NB4 (cell line): ENCODE measurements at regions not wholly inside any gene's neighbourhood (a gene's known extent, or its start where the extent isn't known, plus 50 kb on each side); places are given as distances from the start of the nearest gene placed in this dataset.

Experiments
- DNase-seq: peaks from one replicate; pipeline ENCODE4 v3.0.0; 2010; ENCODE audit warnings: low read depth
- H3K4me3 ChIP-seq: one replicate; pipeline ENCODE4 v1.5.1; 2011; ENCODE audit warnings: mild to moderate bottlenecking, low read depth, low read length, moderate library complexity
- MYC ChIP-seq: IDR thresholded peaks from 2 replicates; pipeline ENCODE4 v1.6.1; 2011; ENCODE audit warnings: low read depth, low read length
- POLR2A ChIP-seq: IDR thresholded peaks from 2 replicates; pipeline ENCODE4 v1.6.1; 2011; ENCODE audit warnings: mild to moderate bottlenecking; ENCODE audit not compliant: insufficient read length; ENCODE audit errors: extremely low read depth
- TF ChIP-seq, protein P1 (sequence below): IDR thresholded peaks from 2 replicates; pipeline ENCODE4 v1.6.1; 2011; ENCODE audit warnings: low read depth, low read length
- TF ChIP-seq, protein P2 (sequence below): IDR thresholded peaks from one replicate; pipeline ENCODE4 v1.5.1; 2012; ENCODE audit warnings: low read depth, low read length

DNA sequence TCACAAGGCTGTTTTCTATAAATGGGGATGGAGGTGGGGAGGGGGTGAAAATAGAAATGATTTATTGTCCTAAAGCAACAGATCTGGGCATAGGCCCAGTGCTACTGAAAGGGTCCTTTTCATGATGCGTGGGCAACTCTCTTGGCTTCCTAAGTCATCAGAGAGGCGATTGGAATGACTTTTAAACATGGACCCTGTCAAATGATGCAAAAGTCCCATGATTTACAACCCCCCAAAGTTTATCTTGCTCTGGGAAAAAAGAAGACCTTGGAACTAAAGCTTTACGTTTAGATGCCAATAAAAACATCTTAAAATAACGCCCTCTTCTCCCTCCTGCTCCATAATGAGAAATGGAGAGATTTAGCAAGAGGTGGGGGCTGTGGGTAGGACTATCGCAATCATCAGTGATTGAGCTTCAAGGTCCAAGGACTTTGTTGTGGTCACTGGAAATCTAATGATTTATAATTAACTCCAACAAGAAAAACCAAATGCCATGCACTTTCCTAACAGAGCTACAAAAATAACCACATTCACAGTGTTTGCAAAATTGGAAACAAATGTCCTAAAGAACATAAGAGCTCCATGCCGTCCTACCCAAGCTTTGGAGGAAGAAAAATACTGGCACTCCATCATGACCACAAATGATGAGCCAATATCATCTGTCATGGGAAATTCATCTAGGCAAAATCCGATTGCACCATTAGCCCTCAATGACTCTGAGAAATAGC is 167.5 kb upstream of the CLINT1 start:
- DNase-seq: no peak
- TF ChIP-seq, protein P1, sequence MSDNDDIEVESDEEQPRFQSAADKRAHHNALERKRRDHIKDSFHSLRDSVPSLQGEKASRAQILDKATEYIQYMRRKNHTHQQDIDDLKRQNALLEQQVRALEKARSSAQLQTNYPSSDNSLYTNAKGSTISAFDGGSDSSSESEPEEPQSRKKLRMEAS: no peak
- TF ChIP-seq POLR2A (no peak), MYC (no peak)
- TF ChIP-seq, protein P2, sequence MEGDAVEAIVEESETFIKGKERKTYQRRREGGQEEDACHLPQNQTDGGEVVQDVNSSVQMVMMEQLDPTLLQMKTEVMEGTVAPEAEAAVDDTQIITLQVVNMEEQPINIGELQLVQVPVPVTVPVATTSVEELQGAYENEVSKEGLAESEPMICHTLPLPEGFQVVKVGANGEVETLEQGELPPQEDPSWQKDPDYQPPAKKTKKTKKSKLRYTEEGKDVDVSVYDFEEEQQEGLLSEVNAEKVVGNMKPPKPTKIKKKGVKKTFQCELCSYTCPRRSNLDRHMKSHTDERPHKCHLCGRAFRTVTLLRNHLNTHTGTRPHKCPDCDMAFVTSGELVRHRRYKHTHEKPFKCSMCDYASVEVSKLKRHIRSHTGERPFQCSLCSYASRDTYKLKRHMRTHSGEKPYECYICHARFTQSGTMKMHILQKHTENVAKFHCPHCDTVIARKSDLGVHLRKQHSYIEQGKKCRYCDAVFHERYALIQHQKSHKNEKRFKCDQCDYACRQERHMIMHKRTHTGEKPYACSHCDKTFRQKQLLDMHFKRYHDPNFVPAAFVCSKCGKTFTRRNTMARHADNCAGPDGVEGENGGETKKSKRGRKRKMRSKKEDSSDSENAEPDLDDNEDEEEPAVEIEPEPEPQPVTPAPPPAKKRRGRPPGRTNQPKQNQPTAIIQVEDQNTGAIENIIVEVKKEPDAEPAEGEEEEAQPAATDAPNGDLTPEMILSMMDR: no peak
- no peak overlapping the region for H3K4me3 ChIP-seq

DNA sequence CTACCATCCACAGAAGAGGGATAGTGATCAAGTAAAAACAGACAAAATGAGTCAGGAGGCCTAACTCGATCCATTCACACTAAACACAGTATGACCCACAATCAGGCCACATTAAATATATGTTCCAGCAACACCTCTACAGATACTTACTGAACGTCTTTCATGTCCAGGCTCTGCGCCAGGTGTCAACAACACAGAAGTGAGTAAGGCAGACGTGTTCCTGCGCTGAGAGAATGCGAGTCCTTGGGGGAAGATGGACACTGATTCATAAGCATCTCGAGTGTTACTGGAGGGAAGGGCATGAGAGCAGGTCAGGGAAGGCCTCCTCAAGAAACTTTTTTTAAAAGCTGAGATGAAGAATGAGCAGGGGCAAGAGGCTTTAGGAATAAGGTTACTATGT is 164.3 kb upstream of the CLINT1 start:
- TF ChIP-seq, protein P1: no peak
- TF ChIP-seq, protein P2: no peak
- TF ChIP-seq POLR2A (no peak), MYC (no peak)
- DNase-seq: no peak
- no peak overlapping the region for H3K4me3 ChIP-seq

DNA sequence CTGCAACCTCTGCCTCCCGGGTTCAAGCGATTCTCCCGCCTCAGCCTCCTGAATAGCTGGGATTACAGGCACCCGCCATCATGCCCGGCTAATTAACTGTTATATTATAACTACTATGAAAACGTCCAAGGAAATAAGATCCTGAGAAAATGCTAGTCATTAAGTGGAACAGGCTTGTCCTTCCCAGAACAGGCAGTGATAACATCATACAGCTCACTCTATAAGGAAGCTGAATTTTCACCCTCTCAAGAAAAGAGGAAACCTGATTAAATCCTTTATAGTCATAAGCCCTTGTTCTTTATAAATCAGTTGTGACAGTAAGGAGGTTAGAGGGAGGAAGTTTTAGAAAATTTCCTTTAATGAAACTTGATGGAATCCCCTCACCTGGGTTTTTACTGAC is 163.9 kb upstream of the CLINT1 start:
- TF ChIP-seq, protein P1: no peak
- TF ChIP-seq, protein P2: no peak
- TF ChIP-seq MYC (no peak), POLR2A (no peak)
- no peak overlapping the region for H3K4me3 ChIP-seq
- DNase-seq: no peak

DNA sequence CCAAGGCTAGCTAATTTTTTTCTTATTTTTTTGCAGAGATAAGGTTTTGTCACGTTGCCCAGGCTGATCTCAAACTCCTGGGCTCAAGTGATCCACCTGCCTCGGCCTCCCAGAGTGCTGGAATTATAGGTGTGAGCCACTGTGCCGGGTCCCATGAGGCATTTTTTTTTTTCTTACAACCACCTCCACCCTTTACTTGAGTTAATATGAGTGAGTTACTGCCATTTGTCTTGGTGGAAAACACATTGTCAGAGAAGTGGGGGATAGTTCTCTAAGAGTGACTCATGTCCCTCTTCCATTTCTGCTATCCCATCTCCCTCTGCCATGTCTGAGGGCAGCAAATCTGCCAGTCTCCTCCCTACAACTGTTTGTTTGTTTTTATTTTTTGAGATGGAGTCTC is 163.4 kb upstream of the CLINT1 start:
- DNase-seq: no peak
- H3K4me3 ChIP-seq: no peak overlapping the region
- TF ChIP-seq, protein P1: no peak
- no peak for TF ChIP-seq MYC
- TF ChIP-seq, protein P2: no peak
- no peak for TF ChIP-seq POLR2A

DNA sequence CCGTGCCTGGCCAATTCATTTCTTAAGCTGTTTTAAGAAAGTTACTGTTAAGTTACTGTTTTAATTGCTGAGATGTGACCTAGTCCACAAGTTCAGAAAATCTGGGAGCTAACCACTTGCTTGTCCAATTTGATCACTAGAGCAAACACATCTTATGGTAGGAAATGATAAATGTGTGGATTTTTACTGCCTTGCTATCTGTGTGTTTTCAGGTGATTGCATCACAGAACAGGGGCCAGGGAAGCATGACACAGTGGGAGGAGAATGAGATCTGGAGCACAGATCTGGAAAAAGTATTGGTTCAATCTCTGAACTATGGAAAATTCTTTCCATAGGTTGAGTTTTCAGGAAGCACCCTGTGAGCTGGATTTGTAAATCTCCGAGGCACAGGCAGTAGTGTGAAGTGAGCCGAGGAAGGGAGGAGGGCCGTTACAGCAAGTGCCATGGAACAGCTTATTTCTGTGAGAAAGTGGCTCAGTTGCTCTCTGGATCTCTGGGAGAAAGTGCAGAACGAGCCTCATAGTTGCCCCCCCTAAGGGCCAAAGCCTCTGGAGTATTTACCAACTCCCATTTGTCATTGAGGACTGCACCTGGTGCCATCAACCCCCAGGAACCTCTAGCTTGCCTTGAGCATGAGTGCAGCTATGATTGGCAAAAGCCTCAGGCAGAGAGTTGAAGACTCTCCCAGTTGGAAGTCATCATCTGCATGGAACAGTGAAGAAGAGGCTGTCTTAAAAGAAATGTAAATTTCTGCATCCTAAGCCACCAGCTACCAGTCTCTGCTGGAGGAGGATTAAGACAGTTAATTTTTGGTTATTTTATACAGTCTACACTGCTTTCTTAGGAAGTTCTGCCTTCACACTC is 161.8 kb upstream of the CLINT1 start:
- TF ChIP-seq, protein P2: no peak
- H3K4me3 ChIP-seq: no peak overlapping the region
- no peak for DNase-seq

DNA sequence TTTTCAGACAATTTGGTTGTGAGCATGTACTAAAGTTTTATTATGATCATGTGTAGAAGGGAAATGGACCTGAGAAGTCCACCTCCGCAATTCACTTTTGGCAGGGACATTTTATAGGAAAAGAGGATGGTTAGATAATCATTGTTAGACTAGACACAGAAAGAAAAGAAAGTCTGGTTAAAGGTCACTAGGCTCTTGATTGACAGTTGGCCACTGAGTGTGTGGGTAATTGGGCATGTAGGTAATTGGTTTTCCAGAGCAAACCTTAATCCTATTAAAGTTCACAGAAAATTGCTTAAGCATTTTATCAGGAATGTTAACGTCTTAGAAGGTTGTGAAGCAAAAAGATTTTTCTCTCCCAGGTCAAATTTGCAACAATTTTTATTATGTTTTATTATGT is 158.5 kb upstream of the CLINT1 start:
- TF ChIP-seq, protein P2: no peak
- no peak for TF ChIP-seq MYC
- TF ChIP-seq, protein P1: no peak
- no peak for TF ChIP-seq POLR2A
- DNase-seq: no peak
- no peak overlapping the region for H3K4me3 ChIP-seq
